ENCODE measurements at regions not wholly inside any gene's neighbourhood (a gene's known extent, or its start where the extent isn't known, plus 50 kb on each side); places are given as distances from the start of the nearest gene placed in this dataset.

- TF ChIP-seq ZBTB4 (CRISPR knock-in tag; IDR thresholded peaks at IDR 0.05; ENCODE audit: borderline replicate concordance) (peak; percentile 96), SIX4 (CRISPR knock-in tag; IDR thresholded peaks at IDR 0.05) (peak; percentile 98), ZNF556 (CRISPR knock-in tag; IDR thresholded peaks at IDR 0.05; ENCODE audit: borderline replicate concordance) (peak; percentile 59; the same call in 1 of the 2 replicates), KLF13 (CRISPR knock-in tag; IDR thresholded peaks at IDR 0.05) (no peak), ZNF446 (CRISPR knock-in tag; IDR thresholded peaks at IDR 0.05) (no peak), ZBTB25 (CRISPR knock-in tag; IDR thresholded peaks at IDR 0.05) (peak; percentile 71; the same call in 1 of the 2 replicates), ESRRA (CRISPR knock-in tag; IDR thresholded peaks at IDR 0.05; ENCODE audit: low read depth) (0 out of 2 replicates have a peak, but pooled peaks have one; percentile 75), CEBPB (IDR thresholded peaks at IDR 0.05; ENCODE audit: borderline replicate concordance, low read depth, low read length) (peak; percentile 63), ELK4 (CRISPR knock-in tag; IDR thresholded peaks at IDR 0.05; ENCODE audit: borderline replicate concordance) (no peak), RARA (CRISPR knock-in tag; IDR thresholded peaks at IDR 0.05) (peak; percentile 99), CHCHD3 (CRISPR knock-in tag; IDR thresholded peaks at IDR 0.05) (no peak), CHD4 (IDR thresholded peaks at IDR 0.05; ENCODE audit: borderline replicate concordance, low read length) (peak; percentile 71; the same call in 1 of the 2 replicates), ZFP62 (CRISPR knock-in tag; IDR thresholded peaks at IDR 0.05) (no peak), THAP7 (CRISPR knock-in tag; IDR thresholded peaks at IDR 0.05) (no peak), RORA (CRISPR knock-in tag; IDR thresholded peaks at IDR 0.05) (peak; percentile 65; the same call in 1 of the 2 replicates), ARNT (IDR thresholded peaks at IDR 0.05) (no peak), MAF1 (CRISPR knock-in tag; IDR thresholded peaks at IDR 0.05; ENCODE audit: borderline replicate concordance) (no peak), AHDC1 (CRISPR knock-in tag; IDR thresholded peaks at IDR 0.05; ENCODE audit: borderline replicate concordance) (peak; percentile 98), GATAD2A (CRISPR knock-in tag; IDR thresholded peaks at IDR 0.05) (peak; percentile 99)
Observed at GRCh38 chr1:8189931-8190483, 127.9 kb upstream of the SLC45A1 start (continued).
